Ovary (tissue), 7 donors: ENCODE measurements at regions not wholly inside any gene's neighbourhood (a gene's known extent, or its start where the extent isn't known, plus 50 kb on each side); places are given as distances from the start of the nearest gene placed in this dataset.
"Not testable (repeated sequence)": the region's sequence is repeated elsewhere in the genome, so short reads cannot be mapped to it uniquely, and the experiment has no call there.

Experiments used
- DNase-seq, 5 donors: peaks; one replicate each; pipeline ENCODE4 v3.0.0-alpha.2; 2019 to 2020
- H3K27ac ChIP-seq, 2 donors: fragments of 200-600 bp; one replicate each; pipeline versions ENCODE4 v1.5.1 to v1.8.0; 2019 to 2022
- H3K27me3 ChIP-seq: fragments of 200-600 bp; one replicate; pipeline ENCODE4 v1.8.0; 2022
- H3K36me3 ChIP-seq: fragments of 200-600 bp; sonication (generic); one replicate; pipeline ENCODE4 v1.5.1; 2019
- H3K4me1 ChIP-seq: one replicate; pipeline ENCODE4 v1.8.1; 2013; ENCODE audit warnings: mild to moderate bottlenecking, moderate library complexity; ENCODE audit not compliant: insufficient read depth
- H3K4me3 ChIP-seq: fragments of 200-600 bp; sonication (generic); one replicate; pipeline ENCODE4 v1.5.1; 2017
- H3K9me3 ChIP-seq, 2 donors: fragments of 200-600 bp in 1 of 2; sonication (generic) in 1 of 2; one replicate each; pipeline versions ENCODE4 v1.5.1 to v1.8.1; 2013 to 2019; ENCODE audit warnings: mild to moderate bottlenecking in 1 of 2, moderate library complexity in 1 of 2
- EP300 ChIP-seq: sonication (generic); formaldehyde crosslinking; IDR thresholded peaks from one replicate; pipeline ENCODE4 v1.6.1; 2017; ENCODE audit warnings: antibody characterized with exemption
- POLR2A ChIP-seq: fragments of 450-650 bp; IDR thresholded peaks from one replicate; pipeline ENCODE4 v1.6.1; 2017; ENCODE audit warnings: antibody characterized with exemption, mild to moderate bottlenecking, moderate library complexity
- WGBS, 3 donors: extraction: QIAGEN DNeasy Blood & Tissue Kit in 1 of 3; methylation state at CpG; one replicate each; pipeline versions ENCODE4 v1.1.5 to v1.1.7; 2013 to 2017; 5-methylcytosine and 5-hydroxymethylcytosine counted together
- intact Hi-C, 4 donors: fragments of 100-400 bp; cut with DNase I; formaldehyde crosslinking; loops; one replicate each; pipeline versions ENCODE4 v1.11.0 to v1.15.1; 2022 to 2023
- TF ChIP-seq, protein P1 (sequence below), 3 donors: fragments of 450-650 bp in 2 of 3; fragments of 200-600 bp in 1 of 3; IDR thresholded peaks; one replicate each; pipeline versions ENCODE4 v1.5.1 to v1.8.0; 2016 to 2022; ENCODE audit warnings: antibody characterized with exemption in 3 of 3, mild to moderate bottlenecking in 1 of 3
- donor health status: DM: no; HTN: no; CAD: no; lungs with moderate emphysema.
- donor health status: DM: no; HTN: no; CAD: no.
- donor health status: Bipolar disorder and iron deficiency.
- donor health status: DM: no; HTN: no; CAD: no.
- donor health status: DM: yes; HTN: yes; CAD: no.

DNA sequence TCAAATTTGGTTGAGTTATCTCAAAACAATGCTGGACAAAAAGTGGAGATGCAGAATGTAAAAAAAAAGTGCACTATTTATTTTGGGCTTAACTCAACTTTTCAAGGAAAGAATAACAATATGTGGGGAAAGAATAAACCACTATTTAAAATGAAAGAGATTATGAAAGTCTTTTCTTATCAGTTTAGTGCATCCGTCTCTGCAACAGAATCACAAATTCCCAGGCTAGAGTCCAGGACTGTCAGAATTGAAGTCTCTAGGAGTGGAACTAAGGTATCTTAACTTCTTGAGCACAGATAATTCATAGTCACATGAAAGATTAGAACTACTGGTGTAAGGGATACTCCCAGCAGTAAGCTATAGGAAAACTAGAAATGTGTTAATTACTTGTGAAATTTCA, 1200.3 kb upstream of the LRRN3 start:
- Histone ChIP-seq H3K9me3 (no peaks in the 10 kb centered on the region), H3K27me3 (no peaks in the 10 kb centered on the region), H3K36me3 (no peaks in the 10 kb centered on the region), H3K27ac (no peak overlapping the region), H3K4me3 (no peak overlapping the region), H3K4me1 (no peaks in the 10 kb centered on the region)
- 0 to 3% (median 3%) methylated on average over 1 of the region's 1 CpG for WGBS, 3 donors
- TF ChIP-seq, protein P1, sequence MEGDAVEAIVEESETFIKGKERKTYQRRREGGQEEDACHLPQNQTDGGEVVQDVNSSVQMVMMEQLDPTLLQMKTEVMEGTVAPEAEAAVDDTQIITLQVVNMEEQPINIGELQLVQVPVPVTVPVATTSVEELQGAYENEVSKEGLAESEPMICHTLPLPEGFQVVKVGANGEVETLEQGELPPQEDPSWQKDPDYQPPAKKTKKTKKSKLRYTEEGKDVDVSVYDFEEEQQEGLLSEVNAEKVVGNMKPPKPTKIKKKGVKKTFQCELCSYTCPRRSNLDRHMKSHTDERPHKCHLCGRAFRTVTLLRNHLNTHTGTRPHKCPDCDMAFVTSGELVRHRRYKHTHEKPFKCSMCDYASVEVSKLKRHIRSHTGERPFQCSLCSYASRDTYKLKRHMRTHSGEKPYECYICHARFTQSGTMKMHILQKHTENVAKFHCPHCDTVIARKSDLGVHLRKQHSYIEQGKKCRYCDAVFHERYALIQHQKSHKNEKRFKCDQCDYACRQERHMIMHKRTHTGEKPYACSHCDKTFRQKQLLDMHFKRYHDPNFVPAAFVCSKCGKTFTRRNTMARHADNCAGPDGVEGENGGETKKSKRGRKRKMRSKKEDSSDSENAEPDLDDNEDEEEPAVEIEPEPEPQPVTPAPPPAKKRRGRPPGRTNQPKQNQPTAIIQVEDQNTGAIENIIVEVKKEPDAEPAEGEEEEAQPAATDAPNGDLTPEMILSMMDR (IDR thresholded peaks at IDR 0.05) = no peak
- TF ChIP-seq EP300 (no peak), POLR2A (no peak)
- DNase-seq = no peak
- intact Hi-C loops = no loop called here

GRCh38 chr7:109893231-109893630, 1197.7 kb upstream of the LRRN3 start:
- no peak for DNase-seq
- no peaks in the 10 kb centered on the region for H3K9me3 ChIP-seq
- 0 to 5% (median 3%) methylated on average over 2 of the region's 2 CpGs for WGBS, 3 donors
- H3K27me3 ChIP-seq = no peaks in the 10 kb centered on the region
- peak overlapping the region in 1 of 2 donors; percentile 17 for H3K27ac ChIP-seq
- no peaks in the 10 kb centered on the region for H3K36me3 ChIP-seq
- peak overlapping the region; percentile 21 for H3K4me3 ChIP-seq
- TF ChIP-seq, protein P1 (IDR thresholded peaks at IDR 0.05) = no peak
- TF ChIP-seq POLR2A = no peak
- TF ChIP-seq EP300 = no peak
- no peaks in the 10 kb centered on the region for H3K4me1 ChIP-seq
- intact Hi-C loops = no loop called here

DNA sequence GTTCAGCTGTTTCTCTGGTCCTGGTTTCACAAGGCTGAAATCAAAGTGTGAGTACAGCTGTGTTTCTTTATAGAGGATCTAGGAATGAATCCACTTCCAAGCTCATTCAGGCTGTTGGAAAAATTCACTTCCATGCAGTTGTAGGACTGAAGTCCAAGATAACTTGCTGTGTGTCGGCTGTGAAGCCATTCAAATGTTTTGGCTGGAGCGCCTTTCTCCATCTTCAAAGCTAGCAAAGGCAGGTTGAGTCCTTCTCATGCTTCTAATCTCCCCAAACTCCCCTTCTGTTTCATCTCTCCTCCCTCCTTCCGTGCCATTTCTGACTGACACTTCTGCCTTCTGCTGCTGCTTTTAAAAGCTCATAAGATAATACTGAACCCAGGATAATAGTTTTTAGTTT, 1195.4 kb upstream of the LRRN3 start:
- intact Hi-C loops = no loop called here
- DNase-seq = no peak
- H3K4me1 ChIP-seq = no peaks in the 10 kb centered on the region
- H3K9me3 ChIP-seq = no peaks in the 10 kb centered on the region
- TF ChIP-seq, protein P1 (IDR thresholded peaks at IDR 0.05) = no peak
- no peak for TF ChIP-seq EP300
- TF ChIP-seq POLR2A = no peak
- H3K27me3 ChIP-seq = no peaks in the 10 kb centered on the region
- no peaks in the 10 kb centered on the region for H3K36me3 ChIP-seq
- no peak overlapping the region for H3K27ac ChIP-seq
- no peak overlapping the region for H3K4me3 ChIP-seq
- 53 to 62% (median 61%) methylated on average over 3 of the region's 3 CpGs for WGBS, 3 donors

GRCh38 chr7:109901926-109902325, 1189.0 kb upstream of the LRRN3 start:
- Histone ChIP-seq H3K27ac (no peak overlapping the region), H3K36me3 (no peaks in the 10 kb centered on the region), H3K4me1 (no peaks in the 10 kb centered on the region), H3K27me3 (no peaks in the 10 kb centered on the region), H3K9me3 (no peaks in the 10 kb centered on the region), H3K4me3 (no peak overlapping the region)
- 38 to 51% (median 38%) methylated on average over 1 of the region's 1 CpG for WGBS, 3 donors
- TF ChIP-seq POLR2A (no peak), EP300 (no peak)
- TF ChIP-seq, protein P1 (IDR thresholded peaks at IDR 0.05) = no peak
- no peak for DNase-seq
- intact Hi-C loops = no loop called here

- 91 to 95% (median 91%) methylated on average over 21 of the region's 21 CpGs for WGBS, 3 donors
- not testable (repeated sequence) for H3K27ac ChIP-seq, H3K4me1 ChIP-seq
Measured at GRCh38 chr7:109905368-109906065, 1185.4 kb upstream of the LRRN3 start.

More at GRCh38 chr7:109905368-109906065, 1185.4 kb upstream of the LRRN3 start:
- H3K27me3 ChIP-seq, H3K36me3 ChIP-seq, DNase-seq, H3K4me3 ChIP-seq, H3K9me3 ChIP-seq, intact Hi-C loops: not testable (repeated sequence)
